NB4 (cell line): ENCODE measurements at regions not wholly inside any gene's neighbourhood (a gene's known extent, or its start where the extent isn't known, plus 50 kb on each side); places are given as distances from the start of the nearest gene placed in this dataset.

ENCODE experiments used
- MYC ChIP-seq: IDR thresholded peaks from 2 replicates; pipeline ENCODE4 v1.6.1; 2011; ENCODE audit warnings: low read depth, low read length
- TF ChIP-seq, protein P1 (sequence below): IDR thresholded peaks from one replicate; pipeline ENCODE4 v1.5.1; 2012; ENCODE audit warnings: low read depth, low read length

DNA sequence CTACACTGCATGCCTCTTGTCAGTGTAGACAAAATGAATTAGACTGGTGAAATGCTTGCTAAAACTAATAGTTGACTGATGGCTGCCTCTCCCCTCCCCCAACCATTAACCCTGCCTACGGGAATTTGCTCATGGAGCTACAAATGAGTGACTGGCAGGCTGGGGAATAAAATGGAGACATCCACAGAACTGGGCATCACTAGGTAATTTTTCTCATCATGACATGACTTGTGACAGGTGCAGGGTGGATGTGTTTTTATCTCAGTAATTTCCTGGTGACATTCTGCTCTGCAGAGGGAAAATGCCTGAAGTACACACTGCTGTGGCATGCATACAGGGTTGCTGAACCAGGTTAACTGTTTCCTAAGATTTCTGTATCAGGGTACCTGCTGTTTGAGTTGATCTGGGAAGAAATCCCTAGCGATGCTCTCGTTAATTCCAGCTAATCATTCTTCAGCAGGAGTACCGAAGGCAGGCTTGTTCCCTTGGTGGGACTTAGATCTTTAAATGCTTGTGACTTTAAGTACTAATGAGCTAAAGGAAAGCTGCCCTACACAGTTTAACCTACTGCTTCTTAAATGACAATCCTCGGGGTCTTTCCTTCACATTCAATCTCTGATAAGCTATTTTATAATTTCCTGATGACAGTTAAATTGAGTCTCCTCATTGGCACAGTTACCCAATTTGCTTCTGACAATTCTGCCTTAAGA lies 376.3 kb upstream of the LCORL start:
- TF ChIP-seq, protein P1, sequence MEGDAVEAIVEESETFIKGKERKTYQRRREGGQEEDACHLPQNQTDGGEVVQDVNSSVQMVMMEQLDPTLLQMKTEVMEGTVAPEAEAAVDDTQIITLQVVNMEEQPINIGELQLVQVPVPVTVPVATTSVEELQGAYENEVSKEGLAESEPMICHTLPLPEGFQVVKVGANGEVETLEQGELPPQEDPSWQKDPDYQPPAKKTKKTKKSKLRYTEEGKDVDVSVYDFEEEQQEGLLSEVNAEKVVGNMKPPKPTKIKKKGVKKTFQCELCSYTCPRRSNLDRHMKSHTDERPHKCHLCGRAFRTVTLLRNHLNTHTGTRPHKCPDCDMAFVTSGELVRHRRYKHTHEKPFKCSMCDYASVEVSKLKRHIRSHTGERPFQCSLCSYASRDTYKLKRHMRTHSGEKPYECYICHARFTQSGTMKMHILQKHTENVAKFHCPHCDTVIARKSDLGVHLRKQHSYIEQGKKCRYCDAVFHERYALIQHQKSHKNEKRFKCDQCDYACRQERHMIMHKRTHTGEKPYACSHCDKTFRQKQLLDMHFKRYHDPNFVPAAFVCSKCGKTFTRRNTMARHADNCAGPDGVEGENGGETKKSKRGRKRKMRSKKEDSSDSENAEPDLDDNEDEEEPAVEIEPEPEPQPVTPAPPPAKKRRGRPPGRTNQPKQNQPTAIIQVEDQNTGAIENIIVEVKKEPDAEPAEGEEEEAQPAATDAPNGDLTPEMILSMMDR, result no peak
- TF ChIP-seq MYC, result no peak
